Smooth muscle cell of the brain vasculature (primary cell): ENCODE measurements at regions not wholly inside any gene's neighbourhood (a gene's known extent, or its start where the extent isn't known, plus 50 kb on each side); places are given as distances from the start of the nearest gene placed in this dataset.
"Not testable (repeated sequence)": the region's sequence is repeated elsewhere in the genome, so short reads cannot be mapped to it uniquely, and the experiment has no call there.

Experiments used
- DNase-seq: peaks from one replicate; pipeline ENCODE4 v3.0.0-alpha.2; 2012; ENCODE audit warnings: low read depth, low spot score

DNA sequence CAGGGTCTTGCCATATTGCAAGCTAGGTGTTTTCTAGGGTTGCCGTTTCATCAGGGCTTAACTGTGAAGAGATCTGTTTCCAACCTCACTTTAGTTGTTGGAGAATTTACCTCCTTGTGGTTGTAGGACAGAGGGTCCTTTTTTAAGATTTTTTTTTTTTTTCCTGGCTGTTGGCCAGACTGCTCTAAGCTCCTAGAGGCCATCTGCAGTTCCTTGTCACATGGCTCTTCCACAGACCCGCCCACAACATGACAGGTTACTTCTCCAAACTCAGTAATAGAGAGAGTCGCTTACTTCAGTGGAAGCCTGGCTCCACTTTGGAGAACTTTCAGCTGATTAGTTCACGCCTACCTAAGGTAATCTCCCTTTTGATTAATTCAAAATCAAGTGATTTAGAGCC is 543.7 kb downstream of the DMRTA1 start:
- DNase-seq, result no peak

DNA sequence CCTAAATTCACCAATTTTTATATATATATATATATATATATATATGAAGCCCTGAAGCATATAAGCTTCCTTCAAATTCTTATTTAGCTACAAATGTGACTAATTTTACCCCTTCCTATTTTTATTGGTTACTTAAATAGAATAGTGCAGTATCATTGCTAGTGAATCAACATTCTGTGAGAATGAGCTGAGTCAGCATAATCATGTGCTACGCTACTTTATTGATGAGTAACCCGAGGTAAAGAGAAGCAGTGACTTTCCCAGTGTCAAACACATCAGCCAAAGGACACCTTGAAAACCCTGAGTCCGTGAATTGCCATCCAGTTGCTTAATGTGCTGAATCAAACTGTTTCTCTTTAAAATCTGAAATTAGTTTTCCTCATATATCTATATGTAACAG is 546.2 kb downstream of the DMRTA1 start:
- no peak for DNase-seq

DNA sequence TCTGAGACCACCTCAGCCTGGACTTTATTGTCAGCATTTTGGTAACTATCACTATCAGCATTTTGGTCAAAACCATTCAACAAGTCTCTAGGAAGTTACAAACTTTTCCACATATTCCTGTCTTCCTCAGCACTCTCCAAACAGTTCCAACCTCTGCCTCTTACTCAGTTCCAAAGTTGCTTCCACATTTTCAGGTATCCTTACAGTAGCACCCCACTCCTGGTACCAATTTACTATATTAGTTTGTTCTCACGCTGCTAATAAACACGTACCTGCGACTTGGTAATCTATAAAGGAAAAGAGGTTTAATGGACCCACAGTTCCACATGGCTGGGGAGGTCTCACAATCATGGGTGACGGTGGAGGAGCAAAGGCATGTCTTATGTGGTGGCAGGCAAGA is 551.3 kb downstream of the DMRTA1 start:
- no peak for DNase-seq

DNA sequence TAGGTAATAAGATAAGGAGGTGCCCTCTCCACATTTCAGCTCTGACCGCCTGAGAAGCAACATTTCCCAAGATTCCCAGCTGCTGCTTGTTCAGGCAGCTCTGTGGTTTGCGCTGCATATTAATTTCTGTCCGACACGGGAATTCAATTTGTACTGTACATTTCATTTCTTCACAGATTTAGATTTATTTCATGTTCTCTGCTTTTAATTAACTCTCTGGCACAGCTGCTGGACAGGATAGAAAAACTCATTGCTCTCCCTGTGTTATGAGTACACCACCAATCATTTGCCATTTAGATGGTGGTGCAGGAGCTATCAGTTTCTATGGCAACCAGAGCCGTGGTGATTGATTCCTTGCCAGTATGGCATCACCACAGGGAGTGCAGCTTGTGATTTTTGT is 558.5 kb downstream of the DMRTA1 start:
- DNase-seq, result no peak

DNA sequence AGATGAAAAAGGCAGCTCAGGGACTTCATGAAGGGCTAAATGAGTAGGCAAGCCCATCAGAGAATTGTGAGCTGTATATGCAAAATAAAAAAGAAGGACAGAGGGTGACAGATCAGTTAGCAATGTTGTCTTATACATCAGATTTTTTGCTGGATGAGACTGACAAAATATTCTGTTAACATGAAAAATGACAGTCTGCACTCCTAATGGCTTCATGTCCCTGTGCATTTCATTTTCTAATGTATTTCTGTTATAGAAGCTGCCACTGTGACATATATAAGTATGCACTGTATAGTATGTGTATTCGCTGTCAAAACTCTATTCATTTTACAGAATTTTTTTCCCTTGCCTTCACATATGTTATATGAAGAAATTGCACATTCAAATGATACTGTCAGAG is 559.5 kb downstream of the DMRTA1 start:
- no peak for DNase-seq

DNA sequence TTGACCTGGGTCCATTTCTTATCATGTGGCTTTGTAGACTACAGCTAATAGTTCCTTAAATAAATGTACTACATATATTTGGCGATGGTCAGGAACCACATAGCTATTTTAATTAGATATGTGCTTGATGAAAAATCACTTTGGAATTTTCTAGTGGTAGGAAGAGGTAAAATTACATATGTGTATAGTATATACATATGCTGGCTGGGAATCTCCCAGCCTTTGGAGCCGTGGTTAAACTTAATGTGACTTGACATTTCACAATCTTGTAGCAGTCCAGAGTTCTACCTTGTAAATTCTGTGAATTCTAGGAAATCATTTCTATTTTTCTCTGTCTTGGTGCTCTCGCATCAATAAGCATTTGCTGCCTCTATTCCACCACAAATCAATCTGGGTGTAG is 565.0 kb downstream of the DMRTA1 start:
- no peak for DNase-seq

DNA sequence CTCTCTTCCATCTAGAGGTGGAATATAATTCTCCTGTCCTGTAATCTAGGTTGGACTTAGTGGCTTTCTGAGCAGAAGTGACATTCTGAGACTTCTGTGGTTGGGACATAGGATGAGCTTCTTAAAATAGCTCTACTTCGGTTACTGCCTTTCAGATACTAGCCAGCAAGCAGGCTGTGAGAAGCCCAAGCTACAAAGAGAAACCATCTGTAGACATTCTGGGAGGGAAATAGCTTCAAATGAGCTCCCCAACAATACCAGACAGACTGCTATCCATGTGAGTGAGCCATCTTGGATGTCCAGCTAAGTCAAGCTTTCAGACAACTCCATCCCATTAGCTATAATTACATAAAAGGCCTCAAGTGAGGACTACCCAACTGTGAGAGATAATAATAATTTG is 568.9 kb downstream of the DMRTA1 start:
- no peak for DNase-seq

DNA sequence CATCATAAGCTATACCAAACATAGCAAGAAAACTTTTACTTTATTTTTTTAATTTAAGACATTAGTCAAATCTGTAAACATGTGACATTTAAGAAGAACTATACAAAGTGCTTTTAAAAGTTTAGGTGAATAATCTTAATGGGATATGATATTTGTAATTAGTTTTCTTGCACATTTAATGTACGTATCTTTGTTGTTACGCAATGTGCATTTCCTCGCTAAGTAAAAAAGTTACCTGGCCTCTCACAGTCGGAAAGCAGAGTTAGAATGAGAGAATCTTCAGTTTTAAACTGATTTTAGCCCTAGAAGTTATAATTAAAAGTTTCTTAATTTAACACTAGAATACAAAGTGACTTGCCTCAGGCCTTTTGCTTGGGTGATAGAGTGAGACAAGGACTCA is 589.8 kb downstream of the DMRTA1 start:
- no peak for DNase-seq

DNA sequence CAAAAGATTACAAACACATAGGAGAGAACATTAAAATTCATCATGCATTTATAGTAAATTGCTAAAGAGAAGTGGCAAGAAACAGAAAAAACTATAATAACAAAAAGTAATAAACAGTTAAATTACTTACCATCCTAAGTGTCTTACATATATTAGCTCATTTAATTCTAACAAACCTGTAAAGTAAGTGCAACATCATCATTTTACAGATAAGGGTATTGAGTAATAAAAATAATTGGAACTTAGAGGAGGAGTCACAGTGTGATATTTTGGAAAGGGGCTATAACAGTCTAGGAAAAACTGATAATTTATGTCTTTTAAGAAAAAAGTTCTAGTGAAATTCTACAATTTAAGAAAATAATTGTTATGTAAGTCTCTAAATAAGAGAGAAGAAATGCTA is 592.8 kb downstream of the DMRTA1 start:
- DNase-seq, result no peak

DNA sequence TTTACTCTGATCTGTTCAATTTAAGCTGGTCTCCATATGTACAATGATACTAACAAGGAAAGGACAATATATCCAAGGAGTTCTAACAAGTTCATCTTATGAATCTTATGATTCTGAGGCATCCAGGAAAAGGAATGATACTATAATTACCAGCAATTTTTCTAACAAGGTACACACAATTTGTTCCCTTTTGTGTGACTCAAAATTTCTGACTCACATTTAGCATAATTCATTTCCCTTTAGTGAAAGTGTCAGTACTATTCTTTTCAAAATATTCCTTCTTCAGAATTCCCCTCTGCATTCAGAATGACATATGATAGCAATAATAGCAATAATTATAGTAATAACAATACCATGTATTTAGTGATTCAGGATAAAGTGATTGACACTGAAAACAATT is 594.8 kb downstream of the DMRTA1 start:
- DNase-seq, result no peak

DNA sequence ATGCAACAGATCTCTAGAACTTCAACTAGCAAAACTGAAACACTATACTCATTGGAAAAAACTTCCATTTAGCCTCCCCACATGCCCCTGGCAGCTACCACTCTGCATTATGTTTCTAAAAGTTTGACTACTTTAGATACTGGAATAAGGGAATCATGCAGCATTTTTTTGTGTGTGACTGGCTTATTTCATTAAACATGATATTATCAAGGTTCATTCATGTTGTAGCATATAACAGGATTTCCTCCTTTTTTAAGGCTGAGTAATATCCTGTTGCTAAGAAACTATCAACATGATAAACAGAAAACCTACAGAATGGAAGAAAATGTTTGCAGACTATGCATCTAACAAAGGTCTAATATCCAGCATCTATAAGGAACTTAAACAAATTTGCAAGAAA is 597.9 kb downstream of the DMRTA1 start:
- no peak for DNase-seq

DNA sequence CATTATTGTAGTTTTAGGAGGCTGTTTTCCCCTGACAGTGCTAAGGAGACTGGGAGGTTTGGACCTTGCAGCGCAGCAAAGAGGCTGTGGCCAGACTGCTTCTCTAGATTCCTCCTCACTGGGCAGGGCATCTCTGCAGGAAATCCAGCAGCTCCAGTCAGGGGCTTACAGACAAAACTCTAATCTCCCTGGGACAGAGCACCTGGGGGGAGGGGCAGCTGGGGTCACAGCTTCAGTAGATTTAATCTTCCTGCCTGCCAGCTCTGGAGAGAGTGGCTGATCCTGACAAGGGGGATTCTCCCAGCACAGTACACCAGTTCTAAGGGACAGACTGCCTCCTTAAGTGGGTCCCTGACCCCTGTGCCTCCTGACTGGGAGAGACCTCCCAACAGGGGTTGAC is 599.4 kb downstream of the DMRTA1 start:
- not testable (repeated sequence) for DNase-seq

DNA sequence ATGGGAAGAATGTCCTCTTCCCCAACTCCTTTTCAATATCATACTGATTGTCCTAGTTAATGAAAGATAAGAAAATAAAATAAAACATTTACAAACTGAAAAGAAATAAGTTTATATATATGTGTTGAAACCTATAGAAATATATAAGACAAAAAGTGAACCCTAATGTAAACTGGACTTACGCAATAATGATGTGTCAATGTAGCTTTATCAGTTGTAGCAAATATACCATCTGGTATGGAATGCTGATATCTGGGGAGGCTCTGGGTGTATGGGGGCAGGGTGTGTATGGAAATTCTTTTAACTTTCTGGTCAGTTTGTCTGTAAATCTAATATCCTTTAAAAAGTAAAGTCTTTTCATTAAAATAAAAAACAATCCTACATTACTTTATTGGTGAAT is 603.9 kb downstream of the DMRTA1 start:
- no peak for DNase-seq

DNA sequence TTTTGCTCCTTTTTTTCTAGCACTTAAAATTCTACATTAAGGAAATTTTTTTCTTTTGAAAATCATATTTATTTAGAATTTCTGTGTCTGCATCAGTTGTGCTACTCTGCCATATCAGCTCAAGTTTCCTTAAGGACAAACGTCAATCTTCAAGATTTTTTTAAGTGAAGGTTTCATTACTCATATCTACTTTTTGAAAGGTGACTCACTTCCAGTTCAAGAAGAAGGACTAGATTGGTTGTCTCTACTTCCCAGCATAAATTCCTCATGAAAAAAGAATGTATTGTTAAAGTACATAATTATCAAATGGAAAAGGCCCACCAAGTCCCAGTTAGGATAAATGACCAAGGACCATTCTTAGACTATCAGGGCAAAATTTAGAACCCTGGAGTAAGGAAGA is 626.5 kb downstream of the DMRTA1 start:
- DNase-seq, result no peak

DNA sequence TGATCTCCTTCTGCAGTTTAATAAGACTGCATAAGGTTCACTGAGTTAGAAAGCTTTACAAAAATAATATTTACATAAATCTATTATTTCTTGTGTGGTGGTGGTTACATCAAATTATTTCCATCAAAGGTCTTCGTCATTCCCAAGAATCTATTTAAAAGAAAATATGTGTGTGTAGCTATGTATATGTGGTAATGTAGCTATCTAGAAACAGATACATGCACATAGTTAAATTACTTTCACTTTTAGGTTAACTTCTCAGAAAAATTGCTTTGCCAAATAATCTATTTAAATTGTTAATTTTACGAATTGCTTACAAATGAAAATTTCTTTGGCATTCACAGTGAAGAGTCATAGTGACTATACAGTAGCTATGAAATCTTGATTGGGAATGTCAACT is 633.2 kb downstream of the DMRTA1 start:
- no peak for DNase-seq

DNA sequence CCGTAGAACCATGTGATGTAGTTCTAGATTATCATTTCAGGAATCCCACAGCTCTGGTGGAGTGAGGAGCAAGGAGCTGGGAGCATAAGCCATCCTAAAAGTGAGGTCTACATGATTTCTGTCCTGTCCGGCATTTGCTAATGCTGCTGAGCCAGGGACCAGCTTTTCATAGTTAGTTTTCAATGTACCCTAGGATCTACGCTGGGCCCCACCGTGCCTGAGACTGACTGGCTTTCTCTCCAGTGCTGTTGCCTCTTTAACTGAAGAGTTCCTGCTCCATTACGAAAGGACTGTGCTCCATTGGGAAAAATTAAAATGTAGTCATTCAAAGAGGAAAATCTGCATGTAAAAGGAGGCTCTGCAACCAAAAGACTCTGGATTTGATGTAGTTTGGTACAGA is 634.8 kb downstream of the DMRTA1 start:
- no peak for DNase-seq

DNA sequence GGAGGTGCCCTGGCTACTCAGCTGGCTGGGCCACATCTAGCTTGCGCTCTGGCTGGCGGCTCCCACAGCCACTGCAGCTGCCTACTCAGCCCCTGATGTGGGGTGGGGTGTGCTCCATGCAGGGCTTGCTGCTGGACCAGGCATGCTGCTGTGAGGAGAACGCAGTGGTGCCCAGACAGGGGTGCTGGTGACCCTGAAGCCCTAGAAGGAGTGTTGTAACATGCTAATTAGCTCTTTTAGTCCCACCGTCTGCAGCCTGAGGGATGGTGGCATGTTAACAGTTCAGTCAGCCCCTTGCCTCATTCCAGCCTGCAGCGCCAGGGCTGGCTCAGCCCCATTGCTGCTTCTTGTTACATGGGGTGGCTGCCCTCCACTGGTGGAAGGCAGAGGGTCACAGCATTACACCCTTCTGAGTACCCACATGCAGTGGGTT is 642.3 kb downstream of the DMRTA1 start:
- no peak for DNase-seq

DNA sequence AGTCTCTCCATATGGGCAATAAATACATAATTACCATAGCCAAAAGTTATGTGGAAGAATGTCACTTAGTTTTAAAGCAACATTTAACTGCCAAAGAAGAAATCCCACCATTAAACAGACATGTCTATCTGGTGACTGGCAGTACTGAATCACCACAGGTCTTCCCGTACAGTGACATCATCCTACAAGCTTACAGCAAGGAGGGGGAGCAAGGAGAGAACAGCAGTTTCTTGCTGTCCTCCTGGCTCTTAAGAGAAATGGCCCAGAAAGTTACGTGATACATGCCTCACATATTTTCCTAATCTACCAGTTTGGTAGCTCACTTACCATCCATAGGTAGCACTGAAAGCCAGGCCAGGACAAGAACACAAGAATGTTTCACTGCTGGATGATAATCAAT is 671.0 kb downstream of the DMRTA1 start:
- DNase-seq, result no peak

DNA sequence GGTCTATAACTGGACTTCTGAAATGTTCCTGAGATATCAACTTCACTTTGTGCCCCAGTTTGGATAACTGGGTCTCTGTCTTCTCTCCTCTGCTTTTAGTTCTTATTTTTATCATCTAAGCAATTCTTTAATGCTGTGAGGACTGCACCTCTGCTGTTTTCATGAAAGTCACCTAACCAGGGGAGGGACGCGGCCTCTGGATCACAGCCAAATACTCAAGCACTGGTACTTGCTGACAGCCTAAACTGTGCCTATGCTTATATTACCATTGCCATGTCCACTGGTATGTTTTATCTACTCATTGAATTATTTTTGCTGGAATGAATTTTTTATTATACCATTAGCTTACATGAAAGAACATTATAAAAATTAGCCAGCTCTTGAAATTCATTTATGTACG is 674.0 kb downstream of the DMRTA1 start:
- DNase-seq, result no peak

DNA sequence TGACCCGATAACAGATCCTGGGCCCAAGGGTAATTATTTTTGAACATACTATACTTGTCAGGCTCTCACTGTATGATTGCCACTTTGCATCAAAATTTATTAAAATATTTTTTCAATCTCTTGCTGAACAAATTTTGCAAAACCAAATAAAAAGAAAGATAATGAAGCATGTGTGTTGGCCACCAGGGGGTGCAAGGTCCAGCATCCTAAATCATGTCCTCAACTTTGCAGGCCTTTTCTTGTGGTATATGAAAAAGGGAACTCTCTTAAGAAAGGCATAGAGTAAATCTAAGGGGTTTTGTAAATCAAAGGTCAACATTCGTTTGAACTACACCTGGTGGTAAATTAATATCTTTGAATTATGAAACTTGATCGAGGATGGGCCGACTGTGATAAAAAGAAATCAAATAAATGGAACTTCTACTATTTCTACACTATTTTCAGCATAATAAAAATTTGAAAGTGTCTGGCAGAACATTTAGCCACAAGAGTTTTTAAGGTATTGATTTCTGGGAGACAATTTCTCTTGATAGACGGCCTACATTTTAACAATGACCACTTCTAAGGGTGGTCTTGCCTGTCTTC is 676.5 kb downstream of the DMRTA1 start:
- peak; percentile 0 for DNase-seq

DNA sequence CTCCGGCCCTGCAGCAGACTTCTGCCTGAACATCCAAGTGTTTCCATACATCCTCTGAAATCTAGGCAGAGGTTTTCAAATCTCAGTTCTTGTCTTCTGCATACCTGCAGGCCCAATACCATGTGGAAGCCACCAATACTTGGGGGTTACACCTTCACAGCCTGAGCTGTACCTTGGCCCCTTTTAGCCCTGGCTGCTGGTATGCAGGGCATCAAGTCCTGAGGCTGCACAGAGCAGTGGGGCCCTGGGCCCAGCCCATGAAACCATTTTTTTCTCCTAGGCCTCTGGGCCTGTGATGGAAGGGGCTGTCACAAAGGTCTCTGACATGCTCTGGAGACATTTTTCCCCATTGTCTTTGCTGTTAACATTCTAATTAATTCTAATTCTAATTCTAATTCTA is 680.6 kb downstream of the ELAVL2 start:
- DNase-seq, result no peak

DNA sequence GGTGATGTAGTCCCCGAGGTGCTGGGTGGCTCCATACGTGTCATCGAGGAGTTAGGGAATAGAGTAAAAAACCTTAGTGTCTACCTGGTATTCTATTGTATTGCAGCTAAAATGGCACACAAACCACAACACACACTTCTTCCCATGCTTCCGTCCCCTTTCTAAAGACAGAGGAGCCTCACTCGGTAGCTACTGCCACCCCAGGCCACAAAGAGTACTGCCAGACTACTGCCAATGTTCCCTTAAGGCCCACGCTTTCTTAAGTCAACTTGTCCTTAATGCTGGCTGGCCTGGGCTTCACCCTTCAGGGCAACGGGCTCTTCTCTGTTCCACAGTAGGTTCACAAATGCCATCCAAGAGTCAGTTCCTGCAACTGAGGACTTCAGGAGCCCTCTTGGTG is 673.0 kb downstream of the ELAVL2 start:
- no peak for DNase-seq

DNA sequence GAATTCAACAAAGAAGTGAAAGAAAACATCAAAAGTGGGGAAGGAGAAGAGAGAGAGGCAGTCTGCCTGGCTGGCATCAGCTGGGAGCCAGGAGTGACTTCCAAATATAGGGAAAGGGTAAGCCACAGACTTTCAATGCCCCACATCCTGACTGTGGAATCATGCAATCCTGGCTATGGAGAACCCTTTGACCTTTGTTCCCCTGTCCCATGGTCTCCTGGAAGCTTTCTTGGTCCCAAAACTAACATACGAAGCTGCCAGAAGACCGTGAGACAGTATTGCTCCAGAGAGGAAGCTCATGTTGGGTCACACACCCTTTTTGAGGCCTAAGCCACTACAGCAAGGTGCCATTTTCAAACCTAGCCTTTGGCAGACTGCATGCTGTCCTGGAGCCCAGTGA is 665.5 kb downstream of the ELAVL2 start:
- DNase-seq, result no peak

DNA sequence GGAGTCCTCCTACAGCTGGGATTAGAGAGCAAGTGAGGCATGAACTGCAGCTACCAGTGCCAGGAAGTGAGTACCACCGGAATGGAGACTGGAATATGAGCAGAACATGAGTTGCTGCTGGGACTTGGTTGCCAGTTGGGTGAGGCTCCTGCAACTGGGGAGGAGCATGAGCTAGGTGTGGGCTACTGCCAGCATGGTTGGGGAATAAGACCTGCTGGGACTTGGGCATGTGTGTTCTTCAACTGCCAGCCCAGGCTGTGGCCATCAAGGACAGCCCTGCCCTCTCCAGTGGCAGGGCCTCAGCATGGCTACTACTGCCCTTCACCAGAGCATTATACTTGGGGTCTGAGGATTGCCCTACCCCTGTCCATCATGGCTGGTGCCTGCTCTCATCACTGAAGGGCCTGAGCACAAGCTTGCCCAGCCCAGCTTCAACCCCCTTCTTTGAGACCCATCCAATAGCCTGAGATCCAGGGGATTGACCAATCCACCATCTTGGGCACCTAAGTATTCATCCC is 665.0 kb downstream of the ELAVL2 start:
- DNase-seq, result no peak
